ENCODE measurements at regions not wholly inside any gene's neighbourhood (a gene's known extent, or its start where the extent isn't known, plus 50 kb on each side); places are given as distances from the start of the nearest gene placed in this dataset.

GRCh38 chr7:22607180-22607579 lies 107.2 kb upstream of the STEAP1B start (continued):
- TF ChIP-seq EZH2 (IDR thresholded peaks at IDR 0.05; ENCODE audit: low read depth, low read length, severe bottlenecking) (no peak), JUN (IDR thresholded peaks at IDR 0.05; ENCODE audit: low read depth, low read length) (no peak)
